ENCODE measurements at regions not wholly inside any gene's neighbourhood (a gene's known extent, or its start where the extent isn't known, plus 50 kb on each side); places are given as distances from the start of the nearest gene placed in this dataset.

DNA sequence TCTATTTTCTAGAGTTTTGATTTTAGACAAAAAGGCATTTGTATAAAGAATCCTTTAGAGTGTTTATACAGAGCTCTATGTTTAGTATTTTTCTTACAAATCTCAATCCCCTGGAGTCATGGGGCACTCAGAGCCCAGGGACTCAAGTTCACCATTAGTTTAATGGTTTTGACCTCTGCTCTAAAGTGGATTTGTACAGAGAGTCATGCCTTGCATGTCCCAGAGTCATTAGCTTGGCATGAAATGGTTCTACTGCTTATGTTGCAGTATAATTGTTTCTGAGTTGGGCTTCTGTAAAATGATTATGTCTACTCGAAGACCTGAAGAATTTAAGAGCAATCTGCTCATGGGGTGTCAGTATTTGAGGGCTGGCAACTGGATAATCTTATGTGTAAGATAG, 406.2 kb downstream of the DLEU7 start:
- Histone ChIP-seq H3K27ac (ENCODE audit: low read depth, low read length) (no peak overlapping the region), H3K4me3 (ENCODE audit: low read depth, low read length) (no peak overlapping the region), H3K4me1 (ENCODE audit: control insufficient read depth, insufficient read depth, low read length) (no peaks in the 10 kb centered on the region), H3K27me3 (ENCODE audit: control insufficient read depth, insufficient read depth, low read length) (no peaks in the 10 kb centered on the region), H3K36me3 (ENCODE audit: control insufficient read depth, insufficient read depth, low read length) (no peaks in the 10 kb centered on the region), H3K9ac (ENCODE audit: low read depth, low read length) (no peak overlapping the region), H3K9me3 (ENCODE audit: control insufficient read depth, insufficient read depth, low read length) (no peaks in the 10 kb centered on the region)

DNA sequence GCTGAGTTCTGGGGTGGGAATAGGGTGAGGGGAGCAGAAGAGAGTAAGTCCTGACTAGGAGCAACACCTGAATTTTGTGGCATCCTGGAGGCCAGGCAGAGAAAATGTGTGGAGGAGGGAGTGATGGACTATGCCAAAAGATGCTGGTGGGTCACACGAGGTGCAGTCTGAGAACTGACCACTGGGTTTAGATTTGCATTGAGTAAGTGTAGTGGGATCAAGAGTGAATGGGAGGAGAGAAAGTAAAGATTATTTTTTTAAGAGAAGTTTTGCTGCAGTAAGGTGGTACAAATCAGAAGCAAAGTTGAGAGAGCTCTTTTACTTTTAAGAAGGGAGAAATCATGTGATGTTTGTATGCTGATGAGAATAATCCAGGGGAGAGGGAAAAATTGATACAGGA, 405.1 kb downstream of the DLEU7 start:
- H3K9me3 ChIP-seq (ENCODE audit: control insufficient read depth, insufficient read depth, low read length), result no peaks in the 10 kb centered on the region
- H3K4me1 ChIP-seq (ENCODE audit: control insufficient read depth, insufficient read depth, low read length), result no peaks in the 10 kb centered on the region
- H3K4me3 ChIP-seq (ENCODE audit: low read depth, low read length), result no peak overlapping the region
- no peak overlapping the region for H3K27ac ChIP-seq (ENCODE audit: low read depth, low read length)
- no peaks in the 10 kb centered on the region for H3K27me3 ChIP-seq (ENCODE audit: control insufficient read depth, insufficient read depth, low read length)
- no peaks in the 10 kb centered on the region for H3K36me3 ChIP-seq (ENCODE audit: control insufficient read depth, insufficient read depth, low read length)
- H3K9ac ChIP-seq (ENCODE audit: low read depth, low read length), result no peak overlapping the region

DNA sequence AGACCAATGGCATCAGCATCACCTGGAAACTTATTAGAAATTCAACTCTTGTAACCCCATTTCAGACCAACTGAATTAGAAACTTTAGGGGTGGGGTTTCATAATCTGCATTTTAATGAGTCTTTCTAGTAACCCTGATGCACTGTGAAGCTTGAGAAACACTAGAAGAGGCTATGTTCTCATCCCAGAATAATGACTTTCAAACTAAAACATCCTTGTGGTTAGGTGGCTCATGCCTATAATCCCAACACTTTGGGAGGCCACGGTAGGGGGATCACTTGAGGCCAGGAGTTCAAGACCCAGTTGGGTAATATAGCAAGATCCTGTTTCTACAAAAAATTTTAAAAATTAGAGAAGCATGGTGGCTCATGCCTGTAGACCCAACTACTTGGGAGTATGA, 402.4 kb downstream of the DLEU7 start:
- no peaks in the 10 kb centered on the region for H3K36me3 ChIP-seq (ENCODE audit: control insufficient read depth, insufficient read depth, low read length)
- no peak overlapping the region for H3K27ac ChIP-seq (ENCODE audit: low read depth, low read length)
- H3K27me3 ChIP-seq (ENCODE audit: control insufficient read depth, insufficient read depth, low read length), result no peaks in the 10 kb centered on the region
- no peak overlapping the region for H3K9ac ChIP-seq (ENCODE audit: low read depth, low read length)
- H3K4me1 ChIP-seq (ENCODE audit: control insufficient read depth, insufficient read depth, low read length), result peaks cover 19% of the 10 kb centered on the region
- H3K4me3 ChIP-seq (ENCODE audit: low read depth, low read length), result no peak overlapping the region
- H3K9me3 ChIP-seq (ENCODE audit: control insufficient read depth, insufficient read depth, low read length), result no peaks in the 10 kb centered on the region

DNA sequence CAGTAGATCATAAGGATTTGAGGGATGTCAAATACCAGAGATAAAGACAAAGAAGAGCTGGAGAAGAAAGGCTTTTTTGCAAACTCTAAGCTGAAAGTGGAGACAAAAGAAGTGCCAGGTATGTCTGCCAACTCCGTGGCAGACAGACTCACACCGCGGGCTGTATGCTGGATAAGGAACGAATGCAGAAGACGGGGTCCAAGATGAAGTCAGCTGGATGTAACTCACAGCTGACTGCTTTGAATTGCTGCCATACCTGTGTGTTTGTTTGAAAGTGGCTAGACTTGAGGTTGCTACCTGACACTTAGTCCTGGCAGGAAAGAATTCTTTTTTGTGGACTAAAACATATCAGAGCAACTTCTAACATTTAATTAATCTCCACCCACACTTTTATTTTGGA, 398.8 kb downstream of the DLEU7 start:
- no peaks in the 10 kb centered on the region for H3K27me3 ChIP-seq (ENCODE audit: control insufficient read depth, insufficient read depth, low read length)
- H3K4me3 ChIP-seq (ENCODE audit: low read depth, low read length), result no peak overlapping the region
- H3K4me1 ChIP-seq (ENCODE audit: control insufficient read depth, insufficient read depth, low read length), result peaks cover 34% of the 10 kb centered on the region
- H3K9me3 ChIP-seq (ENCODE audit: control insufficient read depth, insufficient read depth, low read length), result no peaks in the 10 kb centered on the region
- no peaks in the 10 kb centered on the region for H3K36me3 ChIP-seq (ENCODE audit: control insufficient read depth, insufficient read depth, low read length)
- H3K27ac ChIP-seq (ENCODE audit: low read depth, low read length), result no peak overlapping the region
- no peak overlapping the region for H3K9ac ChIP-seq (ENCODE audit: low read depth, low read length)

DNA sequence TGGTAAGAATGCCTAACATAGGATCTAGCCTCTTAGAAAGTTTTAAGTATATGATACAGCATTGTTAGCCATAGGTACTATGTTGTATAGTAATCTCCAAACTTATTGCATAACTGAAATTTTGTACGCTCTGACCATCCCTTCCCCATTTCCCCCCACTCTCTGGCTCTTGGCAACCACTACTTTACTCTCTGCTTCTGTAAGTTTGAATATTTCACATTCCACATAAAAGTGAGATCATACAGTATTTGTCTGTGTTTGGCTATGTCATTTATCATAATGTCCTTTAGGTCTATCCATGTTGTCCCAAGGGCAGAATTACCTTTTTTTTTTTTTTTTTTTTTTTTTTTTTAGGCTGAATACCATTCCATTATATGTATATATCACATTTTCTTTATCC, 396.9 kb downstream of the DLEU7 start:
- Histone ChIP-seq H3K27me3 (ENCODE audit: control insufficient read depth, insufficient read depth, low read length) (no peaks in the 10 kb centered on the region), H3K36me3 (ENCODE audit: control insufficient read depth, insufficient read depth, low read length) (no peaks in the 10 kb centered on the region), H3K9me3 (ENCODE audit: control insufficient read depth, insufficient read depth, low read length) (no peaks in the 10 kb centered on the region), H3K4me3 (ENCODE audit: low read depth, low read length) (no peak overlapping the region), H3K27ac (ENCODE audit: low read depth, low read length) (no peak overlapping the region), H3K9ac (ENCODE audit: low read depth, low read length) (no peak overlapping the region), H3K4me1 (ENCODE audit: control insufficient read depth, insufficient read depth, low read length) (peaks cover 35% of the 10 kb centered on the region)

DNA sequence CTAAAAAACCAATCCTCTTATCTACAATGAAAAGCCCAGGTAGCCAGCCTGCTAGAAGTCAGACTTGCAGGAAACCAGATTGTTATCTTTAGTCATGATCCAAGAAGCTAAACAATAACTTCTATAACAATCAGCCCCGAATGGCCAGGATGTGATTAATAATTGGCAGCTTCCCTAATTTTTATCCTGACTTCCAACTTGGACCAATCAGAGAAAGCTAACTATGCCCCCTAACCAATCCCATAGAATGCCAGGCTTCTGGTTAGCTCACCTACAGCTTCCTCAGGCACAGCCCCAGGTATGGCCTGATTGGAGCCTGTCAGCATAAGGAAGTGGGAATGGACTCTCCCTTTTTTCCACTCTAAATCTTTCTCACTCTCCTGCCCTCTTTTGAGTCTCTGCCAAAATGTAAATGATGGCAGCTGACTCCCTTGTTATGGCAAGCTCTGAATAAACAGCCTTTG, 394.9 kb downstream of the DLEU7 start:
- H3K4me1 ChIP-seq (ENCODE audit: control insufficient read depth, insufficient read depth, low read length), result peaks cover 43% of the 10 kb centered on the region
- H3K9me3 ChIP-seq (ENCODE audit: control insufficient read depth, insufficient read depth, low read length), result no peaks in the 10 kb centered on the region
- no peak overlapping the region for H3K9ac ChIP-seq (ENCODE audit: low read depth, low read length)
- H3K27ac ChIP-seq (ENCODE audit: low read depth, low read length), result no peak overlapping the region
- H3K36me3 ChIP-seq (ENCODE audit: control insufficient read depth, insufficient read depth, low read length), result no peaks in the 10 kb centered on the region
- no peak overlapping the region for H3K4me3 ChIP-seq (ENCODE audit: low read depth, low read length)
- H3K27me3 ChIP-seq (ENCODE audit: control insufficient read depth, insufficient read depth, low read length), result no peaks in the 10 kb centered on the region

DNA sequence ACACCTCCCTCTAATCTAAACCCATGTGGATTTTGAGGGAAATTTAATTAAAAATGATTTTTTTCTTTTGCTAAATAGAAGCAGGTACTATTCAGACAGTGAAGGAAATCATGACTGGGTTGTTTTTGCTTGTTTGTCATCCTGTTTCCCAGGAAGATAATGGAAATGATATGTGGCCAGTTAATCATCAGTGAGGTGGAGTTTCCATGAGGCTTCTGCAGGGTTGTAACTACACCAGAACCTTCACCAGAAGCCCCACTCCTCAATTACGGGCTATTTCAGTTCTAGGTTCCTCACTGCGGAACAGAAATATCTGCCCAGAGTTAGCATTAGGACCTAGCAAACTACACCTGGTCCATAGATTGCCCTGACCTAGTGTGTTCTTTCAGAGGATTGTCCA, 394.0 kb downstream of the DLEU7 start:
- Histone ChIP-seq H3K36me3 (ENCODE audit: control insufficient read depth, insufficient read depth, low read length) (no peaks in the 10 kb centered on the region), H3K27ac (ENCODE audit: low read depth, low read length) (no peak overlapping the region), H3K9me3 (ENCODE audit: control insufficient read depth, insufficient read depth, low read length) (no peaks in the 10 kb centered on the region), H3K4me1 (ENCODE audit: control insufficient read depth, insufficient read depth, low read length) (peaks cover 41% of the 10 kb centered on the region), H3K4me3 (ENCODE audit: low read depth, low read length) (no peak overlapping the region), H3K27me3 (ENCODE audit: control insufficient read depth, insufficient read depth, low read length) (no peaks in the 10 kb centered on the region), H3K9ac (ENCODE audit: low read depth, low read length) (no peak overlapping the region)

DNA sequence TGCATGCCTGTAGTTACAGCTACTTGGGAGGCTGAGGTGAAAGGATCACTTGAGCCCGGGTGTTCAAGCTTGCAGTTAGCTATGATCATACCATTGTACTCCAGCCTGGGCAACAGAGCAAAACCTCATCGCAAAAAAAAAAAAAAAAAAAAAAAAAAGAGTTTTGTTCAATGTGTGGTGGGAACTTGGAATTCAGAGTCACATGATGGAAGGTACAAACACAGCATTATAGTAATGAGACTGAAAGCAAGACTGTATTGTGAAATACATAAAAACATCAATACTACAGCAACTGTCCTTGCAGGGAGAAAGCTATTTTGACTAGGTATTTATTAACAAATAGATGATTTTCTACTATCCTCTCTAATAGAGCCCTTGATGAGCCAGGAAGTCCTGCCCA, 393.2 kb downstream of the DLEU7 start:
- Histone ChIP-seq H3K36me3 (ENCODE audit: control insufficient read depth, insufficient read depth, low read length) (no peaks in the 10 kb centered on the region), H3K9ac (ENCODE audit: low read depth, low read length) (no peak overlapping the region), H3K4me1 (ENCODE audit: control insufficient read depth, insufficient read depth, low read length) (peaks cover 32% of the 10 kb centered on the region), H3K4me3 (ENCODE audit: low read depth, low read length) (no peak overlapping the region), H3K27ac (ENCODE audit: low read depth, low read length) (no peak overlapping the region), H3K9me3 (ENCODE audit: control insufficient read depth, insufficient read depth, low read length) (no peaks in the 10 kb centered on the region), H3K27me3 (ENCODE audit: control insufficient read depth, insufficient read depth, low read length) (no peaks in the 10 kb centered on the region)

DNA sequence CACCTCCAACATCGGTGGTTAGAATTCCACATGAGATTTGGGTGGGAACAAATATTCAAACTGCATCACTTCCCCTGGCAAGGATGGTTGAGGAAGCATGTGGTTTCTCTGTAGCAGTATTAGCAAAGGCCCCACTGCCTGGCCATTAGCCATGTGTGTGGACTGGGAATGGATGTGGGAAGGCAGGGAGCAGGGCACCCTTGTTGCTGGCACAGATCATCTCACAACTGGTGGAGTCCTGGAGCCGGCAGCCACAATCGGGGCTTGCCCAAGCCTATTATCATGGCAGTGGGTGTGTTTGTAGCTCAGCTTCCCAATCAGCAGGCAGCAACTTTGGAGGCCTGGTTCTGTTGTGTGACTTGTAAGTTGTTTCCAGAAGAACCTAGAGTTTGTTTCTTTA, 391.9 kb downstream of the DLEU7 start:
- H3K4me1 ChIP-seq (ENCODE audit: control insufficient read depth, insufficient read depth, low read length), result peaks cover 19% of the 10 kb centered on the region
- no peak overlapping the region for H3K9ac ChIP-seq (ENCODE audit: low read depth, low read length)
- no peak overlapping the region for H3K4me3 ChIP-seq (ENCODE audit: low read depth, low read length)
- H3K27me3 ChIP-seq (ENCODE audit: control insufficient read depth, insufficient read depth, low read length), result no peaks in the 10 kb centered on the region
- H3K9me3 ChIP-seq (ENCODE audit: control insufficient read depth, insufficient read depth, low read length), result no peaks in the 10 kb centered on the region
- H3K36me3 ChIP-seq (ENCODE audit: control insufficient read depth, insufficient read depth, low read length), result no peaks in the 10 kb centered on the region
- H3K27ac ChIP-seq (ENCODE audit: low read depth, low read length), result no peak overlapping the region

DNA sequence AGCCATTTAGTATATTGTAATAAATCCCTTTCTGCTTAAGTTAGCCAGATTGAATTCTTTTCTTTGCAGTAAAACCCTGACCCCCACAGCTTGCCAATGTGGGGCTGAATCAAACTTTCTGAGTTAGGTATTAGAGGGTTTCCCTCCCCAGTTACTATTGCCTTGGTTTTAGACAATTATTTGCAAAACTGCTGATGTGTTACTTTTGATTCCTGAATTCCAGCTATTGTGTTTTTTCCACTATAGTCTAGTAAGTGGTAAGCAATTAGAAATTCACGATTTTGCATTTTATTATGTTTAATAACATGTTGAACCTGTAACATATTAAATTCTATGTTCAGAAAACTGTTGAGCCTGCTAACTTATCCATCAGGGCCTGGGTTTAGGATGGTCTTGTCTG, 391.5 kb downstream of the DLEU7 start:
- no peaks in the 10 kb centered on the region for H3K9me3 ChIP-seq (ENCODE audit: control insufficient read depth, insufficient read depth, low read length)
- no peaks in the 10 kb centered on the region for H3K36me3 ChIP-seq (ENCODE audit: control insufficient read depth, insufficient read depth, low read length)
- no peak overlapping the region for H3K9ac ChIP-seq (ENCODE audit: low read depth, low read length)
- no peak overlapping the region for H3K4me3 ChIP-seq (ENCODE audit: low read depth, low read length)
- H3K4me1 ChIP-seq (ENCODE audit: control insufficient read depth, insufficient read depth, low read length), result peaks cover 19% of the 10 kb centered on the region
- H3K27me3 ChIP-seq (ENCODE audit: control insufficient read depth, insufficient read depth, low read length), result no peaks in the 10 kb centered on the region
- no peak overlapping the region for H3K27ac ChIP-seq (ENCODE audit: low read depth, low read length)

DNA sequence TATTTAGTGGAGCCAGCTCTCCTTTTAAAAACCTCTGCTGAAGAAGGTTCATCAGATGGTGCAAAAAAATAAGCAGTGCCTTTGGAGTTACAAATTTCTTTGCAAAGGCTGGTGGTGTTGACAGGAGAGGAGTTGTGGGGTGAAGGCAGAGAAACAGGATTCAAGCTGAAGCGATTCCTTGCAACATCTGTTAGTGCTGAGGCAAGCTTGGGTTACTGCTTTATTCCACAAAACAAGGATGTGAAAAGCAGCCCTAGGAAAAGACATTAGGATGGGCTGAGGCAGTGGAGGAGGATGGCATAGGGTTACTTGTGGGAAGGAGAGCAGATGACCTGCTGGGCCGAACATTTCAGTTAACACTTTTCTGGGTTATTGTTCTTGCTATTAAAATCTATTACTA, 390.7 kb downstream of the DLEU7 start:
- no peaks in the 10 kb centered on the region for H3K9me3 ChIP-seq (ENCODE audit: control insufficient read depth, insufficient read depth, low read length)
- peaks cover 19% of the 10 kb centered on the region for H3K4me1 ChIP-seq (ENCODE audit: control insufficient read depth, insufficient read depth, low read length)
- H3K27ac ChIP-seq (ENCODE audit: low read depth, low read length), result no peak overlapping the region
- no peak overlapping the region for H3K9ac ChIP-seq (ENCODE audit: low read depth, low read length)
- H3K4me3 ChIP-seq (ENCODE audit: low read depth, low read length), result no peak overlapping the region
- H3K36me3 ChIP-seq (ENCODE audit: control insufficient read depth, insufficient read depth, low read length), result no peaks in the 10 kb centered on the region
- no peaks in the 10 kb centered on the region for H3K27me3 ChIP-seq (ENCODE audit: control insufficient read depth, insufficient read depth, low read length)

DNA sequence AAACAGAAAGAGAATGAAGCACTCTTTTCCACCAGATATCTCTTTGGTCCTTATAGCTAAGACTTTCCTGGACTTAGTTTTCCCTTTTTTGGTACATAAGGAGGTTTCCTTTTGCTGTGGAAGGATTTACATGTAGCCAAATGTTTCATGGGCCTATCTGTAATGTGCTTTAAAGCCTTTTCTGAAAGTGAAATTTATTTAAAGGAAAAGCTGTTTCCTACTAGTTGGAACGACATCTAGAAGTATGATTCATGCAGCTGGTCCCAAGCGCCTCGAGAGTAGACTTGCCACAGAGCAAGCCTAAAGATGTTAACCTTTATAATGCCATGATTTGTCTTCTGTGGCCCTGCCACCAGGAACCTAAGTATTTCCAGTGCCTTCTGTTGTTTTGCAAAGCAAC, 390.3 kb downstream of the DLEU7 start:
- Histone ChIP-seq H3K4me1 (ENCODE audit: control insufficient read depth, insufficient read depth, low read length) (peaks cover 19% of the 10 kb centered on the region), H3K27me3 (ENCODE audit: control insufficient read depth, insufficient read depth, low read length) (no peaks in the 10 kb centered on the region), H3K9ac (ENCODE audit: low read depth, low read length) (no peak overlapping the region), H3K4me3 (ENCODE audit: low read depth, low read length) (no peak overlapping the region), H3K36me3 (ENCODE audit: control insufficient read depth, insufficient read depth, low read length) (no peaks in the 10 kb centered on the region), H3K9me3 (ENCODE audit: control insufficient read depth, insufficient read depth, low read length) (no peaks in the 10 kb centered on the region), H3K27ac (ENCODE audit: low read depth, low read length) (no peak overlapping the region)

Measured in HUES48 (cell line).